ENCODE measurements at regions not wholly inside any gene's neighbourhood (a gene's known extent, or its start where the extent isn't known, plus 50 kb on each side); places are given as distances from the start of the nearest gene placed in this dataset.
A peak's percentile ranks its signal among the peaks of the same experiment; 100 is the strongest.
"Not testable (repeated sequence)": the region's sequence is repeated elsewhere in the genome, so short reads cannot be mapped to it uniquely, and the experiment has no call there.

DNA sequence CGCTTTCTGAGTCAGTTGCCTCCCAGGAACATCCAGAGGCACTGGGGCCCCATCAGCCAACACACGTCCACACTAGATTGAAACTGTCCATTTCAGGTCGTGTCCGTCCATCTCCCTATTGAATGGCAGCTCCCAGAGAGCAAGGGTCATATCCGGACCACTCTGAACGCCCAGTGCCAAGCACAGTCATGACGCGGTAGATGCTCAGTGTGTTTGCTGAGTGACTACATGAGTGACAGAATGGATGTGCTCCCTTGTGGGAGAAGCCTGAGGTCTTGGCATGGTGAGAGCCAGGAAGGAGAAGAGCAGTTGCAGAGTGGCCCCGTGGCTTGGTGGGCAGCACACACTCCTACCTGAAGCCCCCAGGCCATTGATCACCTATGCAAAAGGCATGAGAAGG lies 92.5 kb upstream of the CUX1 start:
- H3K9me3 ChIP-seq: peaks cover 11% of the 10 kb centered on the region; the same call in 1 of the 2 replicates
- H3K27ac ChIP-seq: no peak overlapping the region
- no peak for TF ChIP-seq Cebpa-rat (IDR thresholded peaks at IDR 0.05)
- no peaks in the 10 kb centered on the region for H4K20me1 ChIP-seq
- peak overlapping the region; percentile 17 for H3K4me2 ChIP-seq
- H3K27me3 ChIP-seq: no peaks in the 10 kb centered on the region
- H3K9ac ChIP-seq: no peak overlapping the region
- no peak overlapping the region for H3K4me3 ChIP-seq
- no peaks in the 10 kb centered on the region for H3K36me3 ChIP-seq
- H3K4me1 ChIP-seq: peaks cover 75% of the 10 kb centered on the region

DNA sequence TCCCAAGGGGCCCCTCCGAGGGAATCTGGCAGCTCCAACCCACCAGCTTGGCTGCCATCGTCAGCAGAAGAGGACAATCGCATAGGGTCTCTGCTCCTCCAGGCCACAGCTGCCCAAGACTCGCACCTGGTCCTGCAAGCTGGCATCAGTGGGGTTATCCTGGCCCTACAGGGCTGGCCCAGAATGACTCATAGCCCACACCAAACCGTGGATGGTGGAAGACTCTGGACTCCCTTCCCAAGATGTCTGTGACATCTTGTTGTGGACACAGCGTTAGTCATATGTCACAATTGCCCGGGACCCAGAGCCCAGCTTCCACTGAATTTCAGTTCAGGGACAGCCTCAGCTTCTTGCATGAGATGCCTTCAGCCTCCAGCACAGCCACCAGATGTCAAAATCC lies 91.5 kb upstream of the CUX1 start:
- Histone ChIP-seq H3K9me3 (peaks cover 11% of the 10 kb centered on the region; the same call in 1 of the 2 replicates), H3K4me1 (peaks cover 70% of the 10 kb centered on the region), H4K20me1 (no peaks in the 10 kb centered on the region), H3K36me3 (no peaks in the 10 kb centered on the region), H3K4me3 (no peak overlapping the region), H3K9ac (no peak overlapping the region), H3K4me2 (peak overlapping the region; percentile 37; the same call in 1 of the 2 replicates), H3K27me3 (no peaks in the 10 kb centered on the region), H3K27ac (no peak overlapping the region)
- no peak for TF ChIP-seq Cebpa-rat (IDR thresholded peaks at IDR 0.05)

DNA sequence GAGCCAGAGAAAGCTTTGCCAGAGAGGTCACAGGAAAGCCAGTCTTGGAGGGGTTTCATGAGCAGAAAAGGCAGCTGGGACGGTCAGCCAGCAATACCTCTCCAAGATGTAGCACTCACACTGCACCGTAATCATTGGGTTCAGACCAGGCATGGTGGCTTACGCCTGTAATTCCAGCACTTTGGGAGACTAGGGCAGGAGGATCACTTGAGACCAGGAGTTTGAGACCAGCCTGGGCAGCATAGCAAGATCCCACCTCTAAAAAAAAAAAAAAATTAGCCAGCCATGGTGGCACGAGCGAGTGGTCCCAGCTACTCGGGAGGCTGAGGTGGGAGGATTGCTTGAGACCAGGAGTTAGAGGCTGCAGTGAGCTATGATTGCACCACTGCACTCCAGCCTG lies 90.2 kb upstream of the CUX1 start:
- H3K4me2 ChIP-seq: 0 out of 2 replicates have a peak overlapping the region, but pooled peaks have one; percentile 37

DNA sequence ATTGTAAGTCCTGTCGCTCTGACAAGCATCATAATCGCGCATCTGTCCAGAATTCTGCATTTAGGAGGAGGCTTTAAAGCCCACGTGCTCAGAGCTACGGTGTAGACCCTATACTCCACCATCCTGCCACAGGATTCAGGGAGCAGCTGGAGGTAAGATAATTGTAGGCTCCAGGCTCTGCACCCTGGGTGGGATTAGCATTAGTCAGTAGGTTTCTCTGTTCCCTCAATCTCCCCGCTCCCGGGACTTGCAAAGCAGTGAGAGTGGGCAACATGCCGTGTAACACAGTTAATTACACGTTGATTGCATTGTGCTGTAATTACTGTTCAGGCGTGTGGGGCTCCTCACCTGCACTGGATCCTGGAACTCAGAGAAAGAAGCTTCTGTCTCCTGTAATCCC lies 89.3 kb upstream of the CUX1 start:
- H3K27ac ChIP-seq: no peak overlapping the region
- H3K4me1 ChIP-seq: peaks cover 53% of the 10 kb centered on the region
- no peaks in the 10 kb centered on the region for H3K36me3 ChIP-seq
- H4K20me1 ChIP-seq: no peaks in the 10 kb centered on the region
- no peaks in the 10 kb centered on the region for H3K27me3 ChIP-seq
- peak overlapping the region; percentile 41; the same call in 1 of the 2 replicates for H3K9ac ChIP-seq
- peaks cover 11% of the 10 kb centered on the region; the same call in 1 of the 2 replicates for H3K9me3 ChIP-seq
- H3K4me2 ChIP-seq: peak overlapping the region; percentile 48
- no peak for TF ChIP-seq Cebpa-rat (IDR thresholded peaks at IDR 0.05)
- H3K4me3 ChIP-seq: no peak overlapping the region

More for the DNA sequence above, 90.2 kb upstream of the CUX1 start:
- H3K4me3 ChIP-seq: no peak overlapping the region
- peaks cover 61% of the 10 kb centered on the region for H3K4me1 ChIP-seq
- no peak for TF ChIP-seq Cebpa-rat (IDR thresholded peaks at IDR 0.05)
- H3K27me3 ChIP-seq: no peaks in the 10 kb centered on the region
- no peak overlapping the region for H3K27ac ChIP-seq
- peaks cover 11% of the 10 kb centered on the region; the same call in 1 of the 2 replicates for H3K9me3 ChIP-seq
- no peaks in the 10 kb centered on the region for H4K20me1 ChIP-seq
- H3K36me3 ChIP-seq: no peaks in the 10 kb centered on the region
- no peak overlapping the region for H3K9ac ChIP-seq

DNA sequence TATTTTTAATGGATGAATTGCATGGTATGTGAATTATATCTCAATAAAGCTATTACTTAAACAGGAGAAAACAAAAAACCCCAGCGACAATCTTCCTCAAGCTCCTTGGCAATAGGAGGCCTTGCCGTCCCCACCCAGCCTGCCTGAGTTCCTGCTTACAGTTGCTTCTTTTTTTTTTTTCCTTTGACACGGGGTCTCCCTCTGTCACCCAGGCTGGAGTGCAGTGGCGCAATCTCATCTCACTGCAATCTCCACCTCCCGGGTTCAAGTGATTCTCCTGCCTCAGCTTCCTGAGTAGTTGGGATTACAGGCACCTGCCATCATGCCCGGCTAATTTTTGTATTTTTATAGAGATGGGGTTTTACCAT lies 88.6 kb upstream of the CUX1 start:
- Histone ChIP-seq H3K4me1 (peaks cover 61% of the 10 kb centered on the region), H3K4me2 (peak overlapping the region; percentile 27)
- not testable (repeated sequence) for H3K9me3 ChIP-seq, H4K20me1 ChIP-seq, H3K27ac ChIP-seq, H3K36me3 ChIP-seq, H3K4me3 ChIP-seq, H3K9ac ChIP-seq, H3K27me3 ChIP-seq
- TF ChIP-seq Cebpa-rat (IDR thresholded peaks at IDR 0.05): 0 out of 2 replicates have a peak, but pooled peaks have one; percentile 25

DNA sequence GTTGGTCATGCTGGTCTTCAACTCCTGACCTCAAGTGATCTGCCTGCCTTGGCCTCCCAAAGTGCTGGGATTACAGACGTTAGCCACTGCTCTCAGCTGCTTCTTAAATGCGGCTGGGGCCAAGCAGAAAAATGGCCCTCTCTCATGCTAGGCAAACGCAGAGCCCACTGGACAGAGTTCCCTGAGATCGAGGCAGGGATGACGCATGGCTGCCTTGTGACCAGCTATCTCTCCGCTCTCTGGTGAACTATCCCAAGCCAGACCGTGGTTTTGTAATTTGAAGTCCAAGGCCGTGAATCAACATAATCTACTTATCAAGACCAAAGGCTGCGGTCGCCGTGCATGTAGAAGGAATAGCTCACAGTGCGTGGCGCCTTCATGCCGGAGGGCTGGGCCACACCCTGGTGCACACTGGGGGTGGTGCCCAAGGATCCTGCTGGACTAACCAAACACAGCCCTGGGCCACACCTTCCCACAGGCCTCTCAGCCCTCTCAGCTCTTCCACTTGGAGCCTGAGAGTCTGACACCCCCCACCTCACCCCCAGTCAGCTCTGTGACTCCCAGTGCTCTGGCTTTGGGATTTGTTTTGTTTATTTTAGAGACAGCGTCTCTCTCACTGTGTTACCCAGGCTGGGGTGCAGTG lies 88.1 kb upstream of the CUX1 start:
- Histone ChIP-seq H3K9ac (no peak overlapping the region), H3K27ac (peak overlapping the region; percentile 3; the same call in 1 of the 2 replicates)

DNA sequence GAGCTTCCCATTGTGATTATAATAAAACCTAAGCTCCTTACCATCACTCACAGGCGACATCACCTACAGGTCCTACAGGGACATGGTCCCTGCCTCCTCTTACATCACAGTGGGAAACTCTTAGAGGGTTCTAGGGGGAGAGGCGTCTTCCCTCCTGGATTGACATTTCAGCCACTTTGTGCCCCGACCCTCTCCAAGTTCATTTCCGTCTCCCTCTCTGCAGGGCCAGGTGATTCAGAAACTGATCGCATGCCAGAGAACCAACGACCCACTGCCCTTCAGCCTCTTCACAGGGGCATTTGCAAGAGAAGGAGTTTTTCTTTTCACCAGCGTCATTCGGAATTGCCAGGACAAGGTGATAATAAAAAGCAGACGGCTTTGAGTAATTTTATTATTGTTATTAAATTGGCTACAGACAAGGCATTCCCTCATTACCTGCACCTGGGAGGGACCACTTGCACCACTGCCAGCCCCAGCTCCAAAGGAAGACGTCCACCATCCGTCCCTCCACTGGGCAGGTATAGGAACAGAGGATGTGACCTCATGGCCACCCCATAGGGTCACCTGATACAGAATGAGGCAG lies 85.8 kb upstream of the CUX1 start:
- peaks cover 58% of the 10 kb centered on the region for H3K4me1 ChIP-seq
- TF ChIP-seq Cebpa-rat (IDR thresholded peaks at IDR 0.05): no peak
- no peak overlapping the region for H3K4me2 ChIP-seq
- no peaks in the 10 kb centered on the region for H3K9me3 ChIP-seq
- no peak overlapping the region for H3K9ac ChIP-seq
- H3K4me3 ChIP-seq: no peak overlapping the region
- H3K36me3 ChIP-seq: no peaks in the 10 kb centered on the region
- no peak overlapping the region for H3K27ac ChIP-seq
- no peaks in the 10 kb centered on the region for H3K27me3 ChIP-seq
- H4K20me1 ChIP-seq: no peaks in the 10 kb centered on the region

More for the DNA sequence above, 88.1 kb upstream of the CUX1 start:
- no peaks in the 10 kb centered on the region for H3K27me3 ChIP-seq
- H3K9me3 ChIP-seq: no peaks in the 10 kb centered on the region
- peak overlapping the region; percentile 27 for H3K4me2 ChIP-seq
- no peaks in the 10 kb centered on the region for H3K36me3 ChIP-seq
- H3K4me1 ChIP-seq: peaks cover 64% of the 10 kb centered on the region
- no peak for TF ChIP-seq Cebpa-rat (IDR thresholded peaks at IDR 0.05)
- no peak overlapping the region for H3K4me3 ChIP-seq
- no peaks in the 10 kb centered on the region for H4K20me1 ChIP-seq

DNA sequence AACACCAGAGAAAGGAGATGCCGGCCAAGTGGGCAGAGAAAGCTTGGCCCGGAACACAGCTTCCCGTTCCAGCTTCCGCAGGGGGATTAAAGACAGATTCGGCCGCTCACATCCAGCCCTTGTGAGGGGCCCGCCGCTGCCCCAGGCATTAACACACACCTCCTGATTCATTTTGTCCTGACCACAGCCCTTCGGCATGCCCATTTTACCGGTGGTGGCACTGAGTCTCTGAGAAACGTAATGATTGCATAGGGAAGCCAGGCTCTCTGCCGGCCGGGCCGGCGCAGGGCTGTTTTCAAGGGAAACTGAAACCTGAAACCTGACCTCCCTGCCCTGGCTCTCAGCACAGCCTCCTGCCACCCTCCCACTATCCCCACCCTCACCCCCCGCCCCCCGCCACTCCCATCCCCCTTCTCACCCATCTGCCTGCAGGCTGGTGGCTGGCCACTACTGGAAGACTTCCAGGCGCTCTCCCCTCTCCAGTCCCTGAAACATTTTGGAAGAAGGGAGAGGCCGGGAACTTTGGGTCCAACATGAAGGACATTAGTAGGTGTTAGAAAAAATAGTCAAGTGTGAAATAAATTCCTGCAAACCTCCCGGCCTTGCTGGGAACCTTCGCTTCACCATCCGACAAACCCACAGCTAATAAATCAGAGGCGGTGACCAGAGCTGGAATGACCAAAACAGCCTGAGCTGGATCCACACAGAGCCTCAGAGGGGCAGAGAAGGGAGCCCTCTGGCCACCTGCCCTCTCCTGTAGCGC lies 83.5 kb upstream of the CUX1 start:
- peaks cover 59% of the 10 kb centered on the region for H3K4me1 ChIP-seq

DNA sequence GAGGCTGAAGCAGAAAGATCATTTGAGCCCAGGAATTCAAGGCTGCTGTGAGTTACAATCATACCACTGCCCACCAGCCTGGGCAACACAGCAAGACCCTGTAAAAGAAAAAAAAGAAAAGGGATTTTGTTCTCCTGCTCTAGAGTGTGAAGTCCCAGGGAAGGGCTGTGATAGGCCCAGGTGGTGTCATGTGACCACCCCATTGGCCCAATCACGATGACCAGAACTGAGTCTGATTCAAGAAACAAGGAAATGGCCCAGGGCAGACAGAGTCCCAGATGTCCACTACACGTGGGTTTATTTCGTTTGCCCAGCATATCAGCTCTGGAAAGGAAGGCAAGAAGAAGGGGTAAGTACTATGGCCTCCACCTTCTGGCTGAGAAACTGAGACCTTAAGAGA lies 81.3 kb upstream of the CUX1 start:
- no peak for TF ChIP-seq Cebpa-rat (IDR thresholded peaks at IDR 0.05)
- H3K9me3 ChIP-seq: no peaks in the 10 kb centered on the region

More for the DNA sequence above, 83.5 kb upstream of the CUX1 start:
- H3K9me3 ChIP-seq: no peaks in the 10 kb centered on the region
- no peak for TF ChIP-seq Cebpa-rat (IDR thresholded peaks at IDR 0.05)
- H3K4me2 ChIP-seq: peak overlapping the region; percentile 82
- peak overlapping the region; percentile 42; the same call in 1 of the 2 replicates for H3K27ac ChIP-seq
- H4K20me1 ChIP-seq: no peaks in the 10 kb centered on the region
- H3K9ac ChIP-seq: peak overlapping the region; percentile 46; the same call in 1 of the 2 replicates
- H3K4me3 ChIP-seq: 0 out of 2 replicates have a peak overlapping the region, but pooled peaks have one; percentile 28
- H3K27me3 ChIP-seq: no peaks in the 10 kb centered on the region
- H3K36me3 ChIP-seq: no peaks in the 10 kb centered on the region

More for the DNA sequence above, 81.3 kb upstream of the CUX1 start:
- H3K4me3 ChIP-seq: no peak overlapping the region
- H3K27ac ChIP-seq: no peak overlapping the region
- no peak overlapping the region for H3K9ac ChIP-seq
- H3K36me3 ChIP-seq: no peaks in the 10 kb centered on the region
- H3K4me1 ChIP-seq: peaks cover 66% of the 10 kb centered on the region
- no peak overlapping the region for H3K4me2 ChIP-seq
- H4K20me1 ChIP-seq: no peaks in the 10 kb centered on the region
- no peaks in the 10 kb centered on the region for H3K27me3 ChIP-seq

All from BLaER1 (cell line).